ENCODE measurements at regions not wholly inside any gene's neighbourhood (a gene's known extent, or its start where the extent isn't known, plus 50 kb on each side); places are given as distances from the start of the nearest gene placed in this dataset.

DNA sequence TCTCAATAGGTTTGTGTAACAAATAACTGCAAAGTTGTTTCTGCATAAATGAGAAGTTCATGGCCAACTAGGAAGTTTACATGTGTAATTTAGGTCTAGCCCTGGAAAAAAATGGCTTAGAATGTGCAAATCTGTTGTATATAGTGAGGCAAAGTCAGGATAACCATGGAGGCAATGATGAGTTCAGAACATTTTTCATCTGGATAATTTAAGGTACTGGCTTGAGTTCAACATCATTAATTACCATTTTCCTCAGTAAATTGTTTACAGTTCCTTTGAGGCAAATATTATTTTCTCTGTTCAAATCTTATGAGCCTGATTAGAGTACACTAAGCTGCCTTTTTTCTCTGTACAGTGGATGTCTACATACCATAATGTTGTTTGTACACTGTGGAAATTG is 1259.0 kb upstream of the NUDT12 start:
- intact Hi-C loops (cut with micrococcal nuclease; ENCODE audit: unreplicated experiment) = no loop called here
- Histone ChIP-seq H4K20me1 (ENCODE audit: insufficient read depth, low read length) (no peaks in the 10 kb centered on the region), H3K9me3 (ENCODE audit: low read length) (no peaks in the 10 kb centered on the region), H3K4me2 (ENCODE audit: low read length) (no peak overlapping the region), H3K4me1 (ENCODE audit: insufficient read depth, low read length, poor library complexity, severe bottlenecking) (no peaks in the 10 kb centered on the region), H3K9me2 (ENCODE audit: insufficient read depth, low read length) (no peaks in the 10 kb centered on the region), H3K4me3 (ENCODE audit: low read depth, low read length, poor library complexity, severe bottlenecking) (no peak overlapping the region), H3K36me3 (ENCODE audit: insufficient read depth, low read length) (no peaks in the 10 kb centered on the region), H3K27ac (ENCODE audit: low read depth, low read length, poor library complexity, severe bottlenecking) (no peak overlapping the region), H2AFZ (ENCODE audit: low read length) (no peak overlapping the region), H3K79me2 (ENCODE audit: insufficient read depth, low read depth, low read length) (no peaks in the 10 kb centered on the region)
- no TSS peak for BruUV-seq (replicated peaks)
- TF ChIP-seq, protein P1, sequence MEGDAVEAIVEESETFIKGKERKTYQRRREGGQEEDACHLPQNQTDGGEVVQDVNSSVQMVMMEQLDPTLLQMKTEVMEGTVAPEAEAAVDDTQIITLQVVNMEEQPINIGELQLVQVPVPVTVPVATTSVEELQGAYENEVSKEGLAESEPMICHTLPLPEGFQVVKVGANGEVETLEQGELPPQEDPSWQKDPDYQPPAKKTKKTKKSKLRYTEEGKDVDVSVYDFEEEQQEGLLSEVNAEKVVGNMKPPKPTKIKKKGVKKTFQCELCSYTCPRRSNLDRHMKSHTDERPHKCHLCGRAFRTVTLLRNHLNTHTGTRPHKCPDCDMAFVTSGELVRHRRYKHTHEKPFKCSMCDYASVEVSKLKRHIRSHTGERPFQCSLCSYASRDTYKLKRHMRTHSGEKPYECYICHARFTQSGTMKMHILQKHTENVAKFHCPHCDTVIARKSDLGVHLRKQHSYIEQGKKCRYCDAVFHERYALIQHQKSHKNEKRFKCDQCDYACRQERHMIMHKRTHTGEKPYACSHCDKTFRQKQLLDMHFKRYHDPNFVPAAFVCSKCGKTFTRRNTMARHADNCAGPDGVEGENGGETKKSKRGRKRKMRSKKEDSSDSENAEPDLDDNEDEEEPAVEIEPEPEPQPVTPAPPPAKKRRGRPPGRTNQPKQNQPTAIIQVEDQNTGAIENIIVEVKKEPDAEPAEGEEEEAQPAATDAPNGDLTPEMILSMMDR (conservative IDR thresholded peaks at IDR 0.05; ENCODE audit: low read length) = no peak
- TF ChIP-seq EZH2phosphoT487 (IDR thresholded peaks at IDR 0.05; ENCODE audit: borderline replicate concordance, low read depth, low read length) = no peak
- ChIA-PET CTCF (ENCODE audit: unreplicated experiment) (no interaction called here), POLR2A (no interaction called here)
- no peak for DNase-seq (ENCODE audit: low spot score)

DNA sequence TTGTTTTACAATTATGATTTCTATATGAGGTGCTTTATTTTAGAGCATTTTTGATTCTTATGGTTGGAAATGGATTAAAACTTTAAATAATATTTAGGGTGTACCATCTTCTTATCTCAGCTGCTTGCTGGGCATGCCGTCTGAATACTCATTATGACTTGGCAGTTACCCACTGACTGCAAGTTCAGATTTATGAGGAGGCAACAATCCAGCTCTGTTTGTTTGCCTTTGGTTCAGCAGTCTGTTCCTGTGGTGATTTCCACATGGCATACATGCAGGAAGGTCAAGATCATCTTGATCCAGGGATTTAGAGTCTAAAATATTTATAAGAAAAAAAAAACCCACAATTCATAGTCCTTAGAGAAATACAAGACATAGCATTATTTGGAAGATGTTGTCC is 1254.5 kb upstream of the NUDT12 start:
- no peaks in the 10 kb centered on the region for H3K4me1 ChIP-seq (ENCODE audit: insufficient read depth, low read length, poor library complexity, severe bottlenecking)
- H3K4me2 ChIP-seq (ENCODE audit: low read length) = no peak overlapping the region
- no peaks in the 10 kb centered on the region for H3K9me3 ChIP-seq (ENCODE audit: low read length)
- H3K36me3 ChIP-seq (ENCODE audit: insufficient read depth, low read length) = no peaks in the 10 kb centered on the region
- BruUV-seq (replicated peaks) = no TSS peak
- no peaks in the 10 kb centered on the region for H3K79me2 ChIP-seq (ENCODE audit: insufficient read depth, low read depth, low read length)
- no peak overlapping the region for H3K4me3 ChIP-seq (ENCODE audit: low read depth, low read length, poor library complexity, severe bottlenecking)
- no peak overlapping the region for H3K27ac ChIP-seq (ENCODE audit: low read depth, low read length, poor library complexity, severe bottlenecking)
- no peaks in the 10 kb centered on the region for H3K9me2 ChIP-seq (ENCODE audit: insufficient read depth, low read length)
- CTCF ChIA-PET (ENCODE audit: unreplicated experiment) = no interaction called here
- H2AFZ ChIP-seq (ENCODE audit: low read length) = no peak overlapping the region
- no peak for TF ChIP-seq EZH2phosphoT487 (IDR thresholded peaks at IDR 0.05; ENCODE audit: borderline replicate concordance, low read depth, low read length)
- TF ChIP-seq, protein P1 (conservative IDR thresholded peaks at IDR 0.05; ENCODE audit: low read length) = no peak
- intact Hi-C loops (cut with micrococcal nuclease; ENCODE audit: unreplicated experiment) = no loop called here
- H4K20me1 ChIP-seq (ENCODE audit: insufficient read depth, low read length) = no peaks in the 10 kb centered on the region
- POLR2A ChIA-PET = no interaction called here
- DNase-seq (ENCODE audit: low spot score) = no peak

DNA sequence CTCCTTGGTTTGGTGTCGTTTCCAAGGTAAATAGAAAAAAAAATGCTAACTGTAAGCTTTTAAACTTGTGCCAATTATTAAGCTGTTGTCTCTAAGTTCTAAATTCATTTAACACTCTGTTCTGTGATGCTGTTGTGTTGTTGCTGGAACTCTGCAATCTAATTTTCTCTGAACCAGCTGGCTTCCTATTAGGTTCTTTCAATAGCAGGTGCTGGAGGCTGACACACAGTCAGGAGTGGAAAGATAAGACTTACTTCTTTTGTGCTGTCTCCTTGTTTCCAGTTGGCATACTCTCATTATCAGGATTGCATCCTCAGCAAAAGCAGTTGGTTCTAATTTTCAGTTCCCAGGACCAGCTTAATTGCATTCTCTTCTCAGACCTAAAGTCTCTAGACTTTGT is 1252.6 kb upstream of the NUDT12 start:
- intact Hi-C loops (cut with micrococcal nuclease; ENCODE audit: unreplicated experiment) = no loop called here
- Histone ChIP-seq H3K9me2 (ENCODE audit: insufficient read depth, low read length) (no peaks in the 10 kb centered on the region), H3K4me1 (ENCODE audit: insufficient read depth, low read length, poor library complexity, severe bottlenecking) (no peaks in the 10 kb centered on the region), H3K4me2 (ENCODE audit: low read length) (no peak overlapping the region), H2AFZ (ENCODE audit: low read length) (no peak overlapping the region), H3K79me2 (ENCODE audit: insufficient read depth, low read depth, low read length) (no peaks in the 10 kb centered on the region), H4K20me1 (ENCODE audit: insufficient read depth, low read length) (no peaks in the 10 kb centered on the region), H3K36me3 (ENCODE audit: insufficient read depth, low read length) (no peaks in the 10 kb centered on the region), H3K4me3 (ENCODE audit: low read depth, low read length, poor library complexity, severe bottlenecking) (no peak overlapping the region), H3K27ac (ENCODE audit: low read depth, low read length, poor library complexity, severe bottlenecking) (no peak overlapping the region), H3K9me3 (ENCODE audit: low read length) (no peaks in the 10 kb centered on the region)
- no peak for DNase-seq (ENCODE audit: low spot score)
- TF ChIP-seq, protein P1 (conservative IDR thresholded peaks at IDR 0.05; ENCODE audit: low read length) = no peak
- no peak for TF ChIP-seq EZH2phosphoT487 (IDR thresholded peaks at IDR 0.05; ENCODE audit: borderline replicate concordance, low read depth, low read length)
- POLR2A ChIA-PET = no interaction called here
- no TSS peak for BruUV-seq (replicated peaks)
- CTCF ChIA-PET (ENCODE audit: unreplicated experiment) = no interaction called here
